HEK293 (cell line): ENCODE measurements at regions not wholly inside any gene's neighbourhood (a gene's known extent, or its start where the extent isn't known, plus 50 kb on each side); places are given as distances from the start of the nearest gene placed in this dataset.

Source experiments
- CTCF ChIA-PET: fragments of 350-600 bp; formaldehyde crosslinking; extraction: SDS; loops from one replicate; lab custom pipeline; 2021; ENCODE audit warnings: antibody characterized with exemption; lab: Yijun Ruan, JAX
- POLR2A ChIA-PET: fragments of 300-600 bp; formaldehyde crosslinking; extraction: SDS; loops from one replicate; lab custom pipeline; 2020; ENCODE audit warnings: antibody characterized with exemption, inconsistent platforms; lab: Yijun Ruan, JAX
- H3K27ac ChIP-seq: fragments of 200-500 bp; sonication (Bioruptor generic); 2 replicates; pipeline ENCODE4 v1.5.1; 2014; ENCODE audit warnings: low read depth, low read length, control low read depth, inconsistent platforms; ENCODE audit errors: extremely low read depth
- H3K36me3 ChIP-seq, 2 experiments: fragments of 200-500 bp in 1 of 2; sonication (Bioruptor generic) in 1 of 2; 1 replicate in 1 of 2; 2 replicates in 1 of 2; pipeline ENCODE4 v1.5.1; 2014 to 2017; ENCODE audit warnings: inconsistent platforms in 2 of 2, low read length in 2 of 2; ENCODE audit not compliant: control insufficient read depth in 2 of 2, insufficient read depth in 1 of 2
- H3K4me1 ChIP-seq: fragments of 200-500 bp; sonication (Bioruptor generic); 2 replicates; pipeline ENCODE4 v1.5.1; 2014; ENCODE audit warnings: mild to moderate bottlenecking, low read length, inconsistent platforms; ENCODE audit not compliant: control insufficient read depth, insufficient read depth
- H3K4me3 ChIP-seq: 2 replicates; pipeline ENCODE4 v1.5.1; 2011; ENCODE audit warnings: low read depth, mild to moderate bottlenecking, control low read depth, low read length, moderate library complexity
- H3K9me3 ChIP-seq: fragments of 200-500 bp; sonication (Bioruptor generic); 2 replicates; pipeline ENCODE4 v1.5.1; 2014; ENCODE audit warnings: low read depth, low read length, inconsistent platforms; ENCODE audit not compliant: control insufficient read depth, insufficient read depth
- ZBTB21 ChIP-seq: fragments of 450-650 bp; formaldehyde crosslinking; IDR thresholded peaks from 2 replicates; pipeline ENCODE4 v1.5.1; 2017; ENCODE audit warnings: missing biosample characterization, missing genetic modification characterization
- ZBTB48 ChIP-seq: fragments of 450-650 bp; formaldehyde crosslinking; IDR thresholded peaks from 2 replicates; pipeline ENCODE4 v1.5.1; 2016; ENCODE audit warnings: missing biosample characterization, missing genetic modification characterization
- ZNF138 ChIP-seq: fragments of 450-650 bp; formaldehyde crosslinking; IDR thresholded peaks from 2 replicates; pipeline ENCODE4 v1.5.1; 2016; ENCODE audit warnings: missing biosample characterization, missing genetic modification characterization, borderline replicate concordance
- ZNF391 ChIP-seq: fragments of 450-650 bp; formaldehyde crosslinking; IDR thresholded peaks from 2 replicates; pipeline ENCODE4 v1.5.1; 2016; ENCODE audit warnings: low read depth, missing biosample characterization, missing genetic modification characterization, borderline replicate concordance
- ZNF473 ChIP-seq: fragments of 450-650 bp; formaldehyde crosslinking; IDR thresholded peaks from 2 replicates; pipeline ENCODE4 v1.5.1; 2017; ENCODE audit warnings: missing biosample characterization, missing genetic modification characterization
- ZNF843 ChIP-seq: fragments of 450-650 bp; formaldehyde crosslinking; IDR thresholded peaks from 2 replicates; pipeline ENCODE4 v1.5.1; 2016; ENCODE audit warnings: missing biosample characterization, missing genetic modification characterization
- TF ChIP-seq, protein P1 (sequence below): fragments of 450-650 bp; formaldehyde crosslinking; IDR thresholded peaks from 2 replicates; pipeline ENCODE4 v1.5.1; 2016; ENCODE audit warnings: missing biosample characterization, missing genetic modification characterization
- TF ChIP-seq, protein P2 (sequence below): fragments of 450-650 bp; formaldehyde crosslinking; IDR thresholded peaks from 2 replicates; pipeline ENCODE4 v1.5.1; 2017; ENCODE audit warnings: missing biosample characterization, missing genetic modification characterization
- TF ChIP-seq, protein P3 (sequence below): fragments of 450-650 bp; formaldehyde crosslinking; IDR thresholded peaks from 2 replicates; pipeline ENCODE4 v1.5.1; 2016; ENCODE audit warnings: missing biosample characterization, missing genetic modification characterization
- TF ChIP-seq, protein P4 (sequence below): fragments of 450-650 bp; formaldehyde crosslinking; conservative IDR thresholded peaks from 2 replicates; pipeline ENCODE4 v1.5.1; 2016; ENCODE audit warnings: low read depth, missing biosample characterization, missing genetic modification characterization
- TF ChIP-seq, protein P5 (sequence below): fragments of 450-650 bp; formaldehyde crosslinking; IDR thresholded peaks from 2 replicates; pipeline ENCODE4 v1.5.1; 2016; ENCODE audit warnings: missing biosample characterization, missing genetic modification characterization
- TF ChIP-seq, protein P6 (sequence below): fragments of 450-650 bp; formaldehyde crosslinking; IDR thresholded peaks from 2 replicates; pipeline ENCODE4 v1.5.1; 2016; ENCODE audit warnings: missing biosample characterization, missing genetic modification characterization, low read depth
- TF ChIP-seq, protein P7 (sequence below): fragments of 450-650 bp; formaldehyde crosslinking; IDR thresholded peaks from 2 replicates; pipeline ENCODE4 v1.5.1; 2016; ENCODE audit warnings: missing biosample characterization, missing genetic modification characterization

DNA sequence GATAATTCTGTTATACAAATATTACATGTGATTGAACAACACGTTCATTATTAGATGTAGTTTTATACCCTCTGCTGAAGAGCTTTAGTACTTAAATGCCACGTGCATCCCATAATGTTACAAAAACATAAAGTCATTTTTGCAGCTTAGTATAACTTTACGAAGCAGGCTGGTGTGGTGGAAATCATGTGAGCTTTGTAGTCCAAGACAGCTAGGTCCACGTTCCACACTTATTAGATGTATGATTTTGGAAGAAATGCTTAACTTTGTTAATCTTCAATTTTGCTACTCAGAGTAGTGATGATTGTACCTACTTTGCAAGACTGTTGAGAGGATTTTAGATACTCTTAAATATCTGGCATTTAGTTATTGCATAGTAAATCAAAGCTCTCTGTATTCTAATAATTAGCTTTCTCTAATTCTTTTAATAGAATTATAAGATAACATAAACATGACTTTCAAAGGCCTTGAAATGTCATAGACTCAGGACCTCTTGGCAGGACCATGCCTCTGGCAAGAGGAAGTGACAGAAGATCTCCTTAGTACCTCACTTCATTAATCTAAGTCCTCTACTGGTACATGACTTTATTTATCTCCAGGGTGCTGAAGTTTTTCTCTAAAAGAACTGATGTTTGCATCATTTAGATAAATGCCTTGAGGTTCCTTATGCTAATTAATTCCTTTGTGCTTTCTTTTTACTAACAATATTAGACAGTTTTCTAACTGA is 153.7 kb downstream of the PCDH20 start (continued):
- TF ChIP-seq, protein P1, sequence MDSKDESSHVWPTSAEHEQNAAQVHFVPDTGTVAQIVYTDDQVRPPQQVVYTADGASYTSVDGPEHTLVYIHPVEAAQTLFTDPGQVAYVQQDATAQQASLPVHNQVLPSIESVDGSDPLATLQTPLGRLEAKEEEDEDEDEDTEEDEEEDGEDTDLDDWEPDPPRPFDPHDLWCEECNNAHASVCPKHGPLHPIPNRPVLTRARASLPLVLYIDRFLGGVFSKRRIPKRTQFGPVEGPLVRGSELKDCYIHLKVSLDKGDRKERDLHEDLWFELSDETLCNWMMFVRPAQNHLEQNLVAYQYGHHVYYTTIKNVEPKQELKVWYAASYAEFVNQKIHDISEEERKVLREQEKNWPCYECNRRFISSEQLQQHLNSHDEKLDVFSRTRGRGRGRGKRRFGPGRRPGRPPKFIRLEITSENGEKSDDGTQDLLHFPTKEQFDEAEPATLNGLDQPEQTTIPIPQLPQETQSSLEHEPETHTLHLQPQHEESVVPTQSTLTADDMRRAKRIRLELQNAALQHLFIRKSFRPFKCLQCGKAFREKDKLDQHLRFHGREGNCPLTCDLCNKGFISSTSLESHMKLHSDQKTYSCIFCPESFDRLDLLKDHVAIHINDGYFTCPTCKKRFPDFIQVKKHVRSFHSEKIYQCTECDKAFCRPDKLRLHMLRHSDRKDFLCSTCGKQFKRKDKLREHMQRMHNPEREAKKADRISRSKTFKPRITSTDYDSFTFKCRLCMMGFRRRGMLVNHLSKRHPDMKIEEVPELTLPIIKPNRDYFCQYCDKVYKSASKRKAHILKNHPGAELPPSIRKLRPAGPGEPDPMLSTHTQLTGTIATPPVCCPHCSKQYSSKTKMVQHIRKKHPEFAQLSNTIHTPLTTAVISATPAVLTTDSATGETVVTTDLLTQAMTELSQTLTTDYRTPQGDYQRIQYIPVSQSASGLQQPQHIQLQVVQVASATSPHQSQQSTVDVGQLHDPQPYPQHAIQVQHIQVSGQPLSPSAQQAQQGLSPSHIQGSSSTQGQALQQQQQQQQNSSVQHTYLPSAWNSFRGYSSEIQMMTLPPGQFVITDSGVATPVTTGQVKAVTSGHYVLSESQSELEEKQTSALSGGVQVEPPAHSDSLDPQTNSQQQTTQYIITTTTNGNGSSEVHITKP, result no peak

DNA sequence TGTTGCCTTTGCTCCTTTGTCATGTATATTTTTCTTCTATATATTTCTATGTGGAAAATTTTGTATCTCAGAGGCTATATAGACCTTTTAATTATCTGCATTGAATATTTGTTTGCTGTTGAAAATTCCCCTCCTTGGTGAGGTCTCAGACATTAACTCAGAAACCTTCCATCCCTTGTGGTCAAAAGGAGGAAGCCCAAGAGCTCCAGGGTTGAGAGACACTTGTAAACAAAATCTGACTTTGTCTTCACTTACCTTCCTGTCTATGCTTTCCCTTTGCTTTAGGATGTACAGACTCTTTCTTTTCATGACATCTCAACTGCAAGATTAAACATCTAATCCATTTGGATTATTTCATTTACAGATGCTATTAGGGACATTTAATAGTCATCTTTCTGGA is 157.5 kb downstream of the PCDH20 start:
- POLR2A ChIA-PET, result no interaction called here
- CTCF ChIA-PET, result no interaction called here
- Histone ChIP-seq H3K27ac (no peak overlapping the region), H3K4me1 (no peaks in the 10 kb centered on the region), H3K36me3 (no peaks in the 10 kb centered on the region), H3K4me3 (no peak overlapping the region), H3K9me3 (no peaks in the 10 kb centered on the region)
- TF ChIP-seq ZNF473 (tag by site-specific recombination) (no peak), ZBTB48 (no peak), ZBTB21 (tag by site-specific recombination) (no peak), ZNF391 (tag by site-specific recombination) (no peak), ZNF138 (tag by site-specific recombination) (no peak), ZNF843 (no peak)
- TF ChIP-seq, protein P2, sequence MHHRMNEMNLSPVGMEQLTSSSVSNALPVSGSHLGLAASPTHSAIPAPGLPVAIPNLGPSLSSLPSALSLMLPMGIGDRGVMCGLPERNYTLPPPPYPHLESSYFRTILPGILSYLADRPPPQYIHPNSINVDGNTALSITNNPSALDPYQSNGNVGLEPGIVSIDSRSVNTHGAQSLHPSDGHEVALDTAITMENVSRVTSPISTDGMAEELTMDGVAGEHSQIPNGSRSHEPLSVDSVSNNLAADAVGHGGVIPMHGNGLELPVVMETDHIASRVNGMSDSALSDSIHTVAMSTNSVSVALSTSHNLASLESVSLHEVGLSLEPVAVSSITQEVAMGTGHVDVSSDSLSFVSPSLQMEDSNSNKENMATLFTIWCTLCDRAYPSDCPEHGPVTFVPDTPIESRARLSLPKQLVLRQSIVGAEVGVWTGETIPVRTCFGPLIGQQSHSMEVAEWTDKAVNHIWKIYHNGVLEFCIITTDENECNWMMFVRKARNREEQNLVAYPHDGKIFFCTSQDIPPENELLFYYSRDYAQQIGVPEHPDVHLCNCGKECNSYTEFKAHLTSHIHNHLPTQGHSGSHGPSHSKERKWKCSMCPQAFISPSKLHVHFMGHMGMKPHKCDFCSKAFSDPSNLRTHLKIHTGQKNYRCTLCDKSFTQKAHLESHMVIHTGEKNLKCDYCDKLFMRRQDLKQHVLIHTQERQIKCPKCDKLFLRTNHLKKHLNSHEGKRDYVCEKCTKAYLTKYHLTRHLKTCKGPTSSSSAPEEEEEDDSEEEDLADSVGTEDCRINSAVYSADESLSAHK (tag by site-specific recombination), result no peak
- TF ChIP-seq, protein P3, sequence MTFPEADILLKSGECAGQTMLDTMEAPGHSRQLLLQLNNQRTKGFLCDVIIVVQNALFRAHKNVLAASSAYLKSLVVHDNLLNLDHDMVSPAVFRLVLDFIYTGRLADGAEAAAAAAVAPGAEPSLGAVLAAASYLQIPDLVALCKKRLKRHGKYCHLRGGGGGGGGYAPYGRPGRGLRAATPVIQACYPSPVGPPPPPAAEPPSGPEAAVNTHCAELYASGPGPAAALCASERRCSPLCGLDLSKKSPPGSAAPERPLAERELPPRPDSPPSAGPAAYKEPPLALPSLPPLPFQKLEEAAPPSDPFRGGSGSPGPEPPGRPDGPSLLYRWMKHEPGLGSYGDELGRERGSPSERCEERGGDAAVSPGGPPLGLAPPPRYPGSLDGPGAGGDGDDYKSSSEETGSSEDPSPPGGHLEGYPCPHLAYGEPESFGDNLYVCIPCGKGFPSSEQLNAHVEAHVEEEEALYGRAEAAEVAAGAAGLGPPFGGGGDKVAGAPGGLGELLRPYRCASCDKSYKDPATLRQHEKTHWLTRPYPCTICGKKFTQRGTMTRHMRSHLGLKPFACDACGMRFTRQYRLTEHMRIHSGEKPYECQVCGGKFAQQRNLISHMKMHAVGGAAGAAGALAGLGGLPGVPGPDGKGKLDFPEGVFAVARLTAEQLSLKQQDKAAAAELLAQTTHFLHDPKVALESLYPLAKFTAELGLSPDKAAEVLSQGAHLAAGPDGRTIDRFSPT (tag by site-specific recombination), result no peak
- TF ChIP-seq, protein P4, sequence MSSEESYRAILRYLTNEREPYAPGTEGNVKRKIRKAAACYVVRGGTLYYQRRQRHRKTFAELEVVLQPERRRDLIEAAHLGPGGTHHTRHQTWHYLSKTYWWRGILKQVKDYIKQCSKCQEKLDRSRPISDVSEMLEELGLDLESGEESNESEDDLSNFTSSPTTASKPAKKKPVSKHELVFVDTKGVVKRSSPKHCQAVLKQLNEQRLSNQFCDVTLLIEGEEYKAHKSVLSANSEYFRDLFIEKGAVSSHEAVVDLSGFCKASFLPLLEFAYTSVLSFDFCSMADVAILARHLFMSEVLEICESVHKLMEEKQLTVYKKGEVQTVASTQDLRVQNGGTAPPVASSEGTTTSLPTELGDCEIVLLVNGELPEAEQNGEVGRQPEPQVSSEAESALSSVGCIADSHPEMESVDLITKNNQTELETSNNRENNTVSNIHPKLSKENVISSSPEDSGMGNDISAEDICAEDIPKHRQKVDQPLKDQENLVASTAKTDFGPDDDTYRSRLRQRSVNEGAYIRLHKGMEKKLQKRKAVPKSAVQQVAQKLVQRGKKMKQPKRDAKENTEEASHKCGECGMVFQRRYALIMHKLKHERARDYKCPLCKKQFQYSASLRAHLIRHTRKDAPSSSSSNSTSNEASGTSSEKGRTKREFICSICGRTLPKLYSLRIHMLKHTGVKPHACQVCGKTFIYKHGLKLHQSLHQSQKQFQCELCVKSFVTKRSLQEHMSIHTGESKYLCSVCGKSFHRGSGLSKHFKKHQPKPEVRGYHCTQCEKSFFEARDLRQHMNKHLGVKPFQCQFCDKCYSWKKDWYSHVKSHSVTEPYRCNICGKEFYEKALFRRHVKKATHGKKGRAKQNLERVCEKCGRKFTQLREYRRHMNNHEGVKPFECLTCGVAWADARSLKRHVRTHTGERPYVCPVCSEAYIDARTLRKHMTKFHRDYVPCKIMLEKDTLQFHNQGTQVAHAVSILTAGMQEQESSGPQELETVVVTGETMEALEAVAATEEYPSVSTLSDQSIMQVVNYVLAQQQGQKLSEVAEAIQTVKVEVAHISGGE (tag by site-specific recombination), result no peak
- TF ChIP-seq, protein P5, sequence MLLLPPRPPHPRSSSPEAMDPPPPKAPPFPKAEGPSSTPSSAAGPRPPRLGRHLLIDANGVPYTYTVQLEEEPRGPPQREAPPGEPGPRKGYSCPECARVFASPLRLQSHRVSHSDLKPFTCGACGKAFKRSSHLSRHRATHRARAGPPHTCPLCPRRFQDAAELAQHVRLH (tag by site-specific recombination), result no peak
- TF ChIP-seq, protein P6, sequence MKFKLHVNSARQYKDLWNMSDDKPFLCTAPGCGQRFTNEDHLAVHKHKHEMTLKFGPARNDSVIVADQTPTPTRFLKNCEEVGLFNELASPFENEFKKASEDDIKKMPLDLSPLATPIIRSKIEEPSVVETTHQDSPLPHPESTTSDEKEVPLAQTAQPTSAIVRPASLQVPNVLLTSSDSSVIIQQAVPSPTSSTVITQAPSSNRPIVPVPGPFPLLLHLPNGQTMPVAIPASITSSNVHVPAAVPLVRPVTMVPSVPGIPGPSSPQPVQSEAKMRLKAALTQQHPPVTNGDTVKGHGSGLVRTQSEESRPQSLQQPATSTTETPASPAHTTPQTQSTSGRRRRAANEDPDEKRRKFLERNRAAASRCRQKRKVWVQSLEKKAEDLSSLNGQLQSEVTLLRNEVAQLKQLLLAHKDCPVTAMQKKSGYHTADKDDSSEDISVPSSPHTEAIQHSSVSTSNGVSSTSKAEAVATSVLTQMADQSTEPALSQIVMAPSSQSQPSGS (tag by site-specific recombination), result no peak
- TF ChIP-seq, protein P7, sequence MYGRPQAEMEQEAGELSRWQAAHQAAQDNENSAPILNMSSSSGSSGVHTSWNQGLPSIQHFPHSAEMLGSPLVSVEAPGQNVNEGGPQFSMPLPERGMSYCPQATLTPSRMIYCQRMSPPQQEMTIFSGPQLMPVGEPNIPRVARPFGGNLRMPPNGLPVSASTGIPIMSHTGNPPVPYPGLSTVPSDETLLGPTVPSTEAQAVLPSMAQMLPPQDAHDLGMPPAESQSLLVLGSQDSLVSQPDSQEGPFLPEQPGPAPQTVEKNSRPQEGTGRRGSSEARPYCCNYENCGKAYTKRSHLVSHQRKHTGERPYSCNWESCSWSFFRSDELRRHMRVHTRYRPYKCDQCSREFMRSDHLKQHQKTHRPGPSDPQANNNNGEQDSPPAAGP (tag by site-specific recombination), result no peak
